K562 (cell line): ENCODE measurements at regions not wholly inside any gene's neighbourhood (a gene's known extent, or its start where the extent isn't known, plus 50 kb on each side); places are given as distances from the start of the nearest gene placed in this dataset.

ENCODE experiments used
- ATAC-seq: fragments of 200-7000 bp; cut with Tn5 transposase; 3 replicates; pipeline ENCODE4 v1.9.1; 2020; ENCODE audit warnings: moderate library complexity
- BruUV-seq: library from RNA; stranded (reverse); fragments of 400-500 nt; replicated peaks from 2 replicates; lab custom pipeline; 2021; lab: Mats Ljungman, UMichigan
- CTCF ChIA-PET: fragments of 300-600 bp; formaldehyde crosslinking; extraction: SDS; loops from one replicate; lab custom pipeline; 2021; ENCODE audit warnings: low intra/inter-chr PET ratio; lab: Yijun Ruan, JAX
- POLR2A ChIA-PET: fragments of 300-600, 350-650 bp; sonication (Branson Sonifier 250); formaldehyde crosslinking; extraction: SDS; loops from one replicate; lab custom pipeline; 2021; ENCODE audit warnings: antibody characterized with exemption, inconsistent platforms; lab: Yijun Ruan, JAX
- DNase-seq, 4 experiments: peaks; one replicate each; pipeline versions ENCODE4 v3.0.0 to v3.0.0-alpha.2; 2011 to 2018; ENCODE audit warnings: low spot score in 3 of 4, mixed read lengths in 3 of 4; ENCODE audit errors: extremely low read depth in 1 of 4
- FAIRE-seq: peaks from 2 replicates; lab custom pipeline; 2011; peaks lifted over from hg19 to GRCh38; lab: Jason Lieb, UNC
- H2AFZ ChIP-seq: 2 replicates; pipeline ENCODE4 v1.6.0; 2011; ENCODE audit warnings: low read depth, low read length, control low read depth, inconsistent platforms
- H3K27ac ChIP-seq: fragments of 200-600 bp; 3 replicates; pipeline ENCODE4 v1.8.0; 2011; ENCODE audit warnings: low read depth, mild to moderate bottlenecking, control low read depth, inconsistent platforms, low read length, moderate library complexity, mixed read lengths; ENCODE audit errors: extremely low read depth
- H3K27me3 ChIP-seq, 2 experiments: fragments of 300-600 bp in 1 of 2; 2 replicates in 1 of 2; 3 replicates in 1 of 2; pipeline versions ENCODE4 v1.6.0 to v1.8.0; 2011; ENCODE audit warnings: inconsistent platforms in 2 of 2, low read length in 2 of 2, mild to moderate bottlenecking in 1 of 2, mixed read lengths in 1 of 2, moderate library complexity in 1 of 2; ENCODE audit not compliant: control insufficient read depth in 2 of 2, insufficient read depth in 2 of 2
- H3K36me3 ChIP-seq: fragments of 300-600 bp; 3 replicates; pipeline ENCODE4 v1.8.0; 2011; ENCODE audit warnings: mild to moderate bottlenecking, low read length, inconsistent platforms; ENCODE audit not compliant: control insufficient read depth, insufficient read depth
- H3K4me1 ChIP-seq, 2 experiments: fragments of 200-600 bp in 1 of 2; replicated peaks in 1 of 2; 2 replicates in 1 of 2; 3 replicates in 1 of 2; pipeline versions ENCODE4 v1.5.1 to v1.8.0; 2011; ENCODE audit warnings: inconsistent platforms in 2 of 2, low read length in 2 of 2, mild to moderate bottlenecking in 1 of 2, mixed read lengths in 1 of 2, moderate library complexity in 1 of 2; ENCODE audit not compliant: control insufficient read depth in 2 of 2, insufficient read depth in 2 of 2
- H3K4me2 ChIP-seq: 2 replicates; pipeline ENCODE4 v1.6.1; 2011; ENCODE audit warnings: low read length, control low read depth, inconsistent platforms, mixed read lengths; ENCODE audit not compliant: insufficient read depth
- H3K4me3 ChIP-seq: fragments of 200-600 bp; sonication (generic), shearing (Covaris generic); 2 replicates; pipeline ENCODE4 v1.5.1; 2016; ENCODE audit warnings: control low read depth, inconsistent platforms
- H3K79me2 ChIP-seq: fragments of 200-600 bp; 3 replicates; pipeline ENCODE4 v1.8.0; 2011; ENCODE audit warnings: low read length, inconsistent platforms; ENCODE audit not compliant: control insufficient read depth, insufficient read depth
- H3K9ac ChIP-seq, 2 experiments: 2 replicates each; pipeline versions ENCODE4 v1.6.0 to v1.6.1; 2011; ENCODE audit warnings: low read depth in 2 of 2, low read length in 2 of 2, control low read depth in 1 of 2, inconsistent platforms in 1 of 2, mild to moderate bottlenecking in 1 of 2, mixed read lengths in 1 of 2; ENCODE audit not compliant: insufficient read depth in 1 of 2
- H3K9me1 ChIP-seq: one replicate; pipeline ENCODE4 v1.6.0; 2011; ENCODE audit warnings: inconsistent platforms, mild to moderate bottlenecking, low read length, moderate library complexity; ENCODE audit not compliant: control insufficient read depth, insufficient read depth
- H3K9me3 ChIP-seq: replicated peaks from 2 replicates; pipeline ENCODE4 v1.5.1; 2011; ENCODE audit warnings: low read depth, low read length, inconsistent platforms; ENCODE audit not compliant: control insufficient read depth, insufficient read depth
- H4K20me1 ChIP-seq: replicated peaks from 2 replicates; pipeline ENCODE4 v1.6.1; 2011; ENCODE audit warnings: low read length, inconsistent platforms, mixed read lengths; ENCODE audit not compliant: control insufficient read depth, insufficient read depth
- ELF2 ChIP-seq: fragments of 250-450 bp; sonication (Bioruptor Pico); IDR thresholded peaks from 2 replicates; pipeline ENCODE4 v1.5.0; 2021; ENCODE audit warnings: mild to moderate bottlenecking
- ESRRB ChIP-seq: fragments of 250-450 bp; sonication (Bioruptor Pico); IDR thresholded peaks from 2 replicates; pipeline ENCODE4 v1.5.0; 2020; ENCODE audit warnings: mild to moderate bottlenecking, moderate library complexity, borderline replicate concordance
- HDGF ChIP-seq: fragments of 450-650 bp; IDR thresholded peaks from 2 replicates; pipeline ENCODE4 v1.6.1; 2016
- HOXB6 ChIP-seq: fragments of 250-450 bp; sonication (Bioruptor Pico); IDR thresholded peaks from 2 replicates; pipeline ENCODE4 v1.5.1; 2022; ENCODE audit warnings: mild to moderate bottlenecking, borderline replicate concordance
- MIER1 ChIP-seq: fragments of 450-650 bp; IDR thresholded peaks from 2 replicates; pipeline ENCODE4 v1.6.1; 2016; ENCODE audit warnings: antibody characterized with exemption, mild to moderate bottlenecking, low read depth
- PML ChIP-seq: IDR thresholded peaks from 2 replicates; pipeline ENCODE4 v1.6.1; 2012; ENCODE audit warnings: low read length, inconsistent platforms
- PTBP1 ChIP-seq: fragments of 200-400 bp; formaldehyde crosslinking; IDR thresholded peaks from 2 replicates; pipeline ENCODE4 v1.6.1; 2017; ENCODE audit warnings: low read depth, low read length
- RBFOX2 ChIP-seq: fragments of 200-400 bp; formaldehyde crosslinking; IDR thresholded peaks from 2 replicates; pipeline ENCODE4 v1.6.1; 2017; ENCODE audit warnings: low read depth, mild to moderate bottlenecking, low read length, moderate library complexity
- SP1 ChIP-seq: sonication (generic); formaldehyde crosslinking; IDR thresholded peaks from 2 replicates; pipeline ENCODE4 v1.8.1; 2022; ENCODE audit warnings: mild to moderate bottlenecking, missing genetic modification reagents
- U2AF2 ChIP-seq: fragments of 200-400 bp; formaldehyde crosslinking; optimal IDR thresholded peaks from 2 replicates; pipeline ENCODE3; 2017; ENCODE audit warnings: low read depth, mild to moderate bottlenecking, low read length
- YBX1 ChIP-seq: fragments of 450-650 bp; IDR thresholded peaks from 2 replicates; pipeline ENCODE4 v1.7.1; 2016; ENCODE audit warnings: mild to moderate bottlenecking
- ZC3H4 ChIP-seq: sonication (generic); formaldehyde crosslinking; IDR thresholded peaks from 2 replicates; pipeline ENCODE4 v1.9.0; 2021; ENCODE audit warnings: missing genetic modification reagents, borderline replicate concordance
- ZNF311 ChIP-seq: fragments of 250-450 bp; sonication (Bioruptor Pico); IDR thresholded peaks from 2 replicates; pipeline ENCODE4 v1.4.0; 2020; ENCODE audit warnings: mild to moderate bottlenecking, moderate library complexity
- ZNF324 ChIP-seq: fragments of 250-450 bp; sonication (Bioruptor Pico); IDR thresholded peaks from 2 replicates; pipeline ENCODE4 v1.4.0; 2020; ENCODE audit warnings: mild to moderate bottlenecking
- WGBS: fragments of 100-300 bp; shearing (Covaris generic); methylation state at CpG from one replicate; pipeline ENCODE4 v1.1.6; 2016; ENCODE audit warnings: low coverage, mixed read lengths; ENCODE audit not compliant: insufficient coverage; ENCODE audit errors: missing lambda C conversion rate; 5-methylcytosine and 5-hydroxymethylcytosine counted together
- in situ Hi-C: fragments of 300-500 bp; cut with MboI; formaldehyde crosslinking; loops from 4 replicates; pipeline ENCODE4 v1.15.0; 2018; ENCODE audit warnings: inconsistent platforms, mixed read lengths
- intact Hi-C: fragments of 100-400 bp; cut with micrococcal nuclease; formaldehyde crosslinking; loops from 2 replicates; pipeline ENCODE4 v1.14.2; 2022
- TF ChIP-seq, protein P1 (sequence below): fragments of 250-450 bp; sonication (Bioruptor Pico); IDR thresholded peaks from 2 replicates; pipeline ENCODE4 v1.5.0; 2022; ENCODE audit warnings: mild to moderate bottlenecking
- TF ChIP-seq, protein P2 (sequence below): sonication (generic); formaldehyde crosslinking; IDR thresholded peaks from 2 replicates; pipeline ENCODE4 v1.8.1; 2022; ENCODE audit warnings: missing genetic modification reagents

DNA sequence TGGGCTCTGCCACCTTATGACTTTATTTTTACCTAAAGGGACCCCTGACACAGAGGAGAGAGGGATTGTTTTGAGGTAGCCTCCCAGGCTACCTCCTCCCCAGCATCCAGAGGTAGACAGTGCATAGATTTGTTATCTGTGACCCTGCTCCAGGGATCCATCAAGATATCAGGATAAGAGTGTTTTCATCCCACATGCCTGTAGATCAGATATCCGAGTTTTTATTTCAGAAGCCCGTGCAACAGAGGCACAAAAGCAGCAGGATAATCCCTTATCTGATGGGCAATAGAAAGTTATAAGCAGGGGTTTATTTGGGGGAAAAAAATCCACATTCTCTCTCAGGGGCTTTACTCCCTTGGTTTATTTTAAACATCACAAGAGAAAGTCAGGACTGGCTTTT lies 117.0 kb upstream of the RPH3A start:
- DNase-seq (no peak), FAIRE-seq (no peak), ATAC-seq (no peak)
- in situ Hi-C loops (no loop called here), intact Hi-C loops (no loop called here)
- POLR2A ChIA-PET, result interaction anchor here (0.6 kb wide), 1 partner anchor 99 kb away, joined by 4 read pairs; no protein-coding TSS in a partner anchor
- Histone ChIP-seq H3K9me1 (no peaks in the 10 kb centered on the region), H3K4me3 (no peak overlapping the region), H4K20me1 (no peaks in the 10 kb centered on the region), H3K9ac (no peak overlapping the region), H3K27ac (no peak overlapping the region), H3K79me2 (no peaks in the 10 kb centered on the region), H3K4me2 (no peak overlapping the region), H3K27me3 (peaks cover 11 to 26% of the 10 kb centered on the region in 2 experiments; a peak in 4 of 5 replicates), H3K4me1 (no peaks in the 10 kb centered on the region), H3K36me3 (no peaks in the 10 kb centered on the region), H3K9me3 (no peaks in the 10 kb centered on the region), H2AFZ (no peak overlapping the region)
- TF ChIP-seq PTBP1 (no peak), MIER1 (no peak)
- CTCF ChIA-PET, result no interaction called here
- WGBS, result 0% methylated on average over 2 of the region's 2 CpGs
- no TSS peak for BruUV-seq

- 0% methylated on average over 4 of the region's 4 CpGs for WGBS
- Histone ChIP-seq H3K4me3 (no peak overlapping the region), H3K4me2 (no peak overlapping the region), H3K27ac (no peak overlapping the region), H3K9me3 (no peaks in the 10 kb centered on the region), H3K27me3 (peaks cover 11 to 37% of the 10 kb centered on the region in 2 experiments; a peak in 4 of 5 replicates), H4K20me1 (no peaks in the 10 kb centered on the region), H3K9me1 (no peaks in the 10 kb centered on the region), H3K36me3 (no peaks in the 10 kb centered on the region), H3K9ac (no peak overlapping the region), H2AFZ (no peak overlapping the region), H3K4me1 (no peaks in the 10 kb centered on the region), H3K79me2 (no peaks in the 10 kb centered on the region)
- POLR2A ChIA-PET, result interaction anchor here (0.6 kb wide), 1 partner anchor 682 kb away, joined by 3 read pairs; no protein-coding TSS in a partner anchor
- in situ Hi-C loops (no loop called here), intact Hi-C loops (no loop called here)
- DNase-seq, result no peak
- no peak for FAIRE-seq
- BruUV-seq, result no TSS peak
- no peak for ATAC-seq
- CTCF ChIA-PET, result no interaction called here
- TF ChIP-seq U2AF2, result no peak
- TF ChIP-seq YBX1, result no peak
- no peak for TF ChIP-seq ELF2 (CRISPR knock-in tag)
- TF ChIP-seq RBFOX2, result no peak
- no peak for TF ChIP-seq ZC3H4 (CRISPR knock-in tag)
- no peak for TF ChIP-seq ZNF324 (CRISPR knock-in tag)
- TF ChIP-seq ZNF311, result no peak
- TF ChIP-seq, protein P1, sequence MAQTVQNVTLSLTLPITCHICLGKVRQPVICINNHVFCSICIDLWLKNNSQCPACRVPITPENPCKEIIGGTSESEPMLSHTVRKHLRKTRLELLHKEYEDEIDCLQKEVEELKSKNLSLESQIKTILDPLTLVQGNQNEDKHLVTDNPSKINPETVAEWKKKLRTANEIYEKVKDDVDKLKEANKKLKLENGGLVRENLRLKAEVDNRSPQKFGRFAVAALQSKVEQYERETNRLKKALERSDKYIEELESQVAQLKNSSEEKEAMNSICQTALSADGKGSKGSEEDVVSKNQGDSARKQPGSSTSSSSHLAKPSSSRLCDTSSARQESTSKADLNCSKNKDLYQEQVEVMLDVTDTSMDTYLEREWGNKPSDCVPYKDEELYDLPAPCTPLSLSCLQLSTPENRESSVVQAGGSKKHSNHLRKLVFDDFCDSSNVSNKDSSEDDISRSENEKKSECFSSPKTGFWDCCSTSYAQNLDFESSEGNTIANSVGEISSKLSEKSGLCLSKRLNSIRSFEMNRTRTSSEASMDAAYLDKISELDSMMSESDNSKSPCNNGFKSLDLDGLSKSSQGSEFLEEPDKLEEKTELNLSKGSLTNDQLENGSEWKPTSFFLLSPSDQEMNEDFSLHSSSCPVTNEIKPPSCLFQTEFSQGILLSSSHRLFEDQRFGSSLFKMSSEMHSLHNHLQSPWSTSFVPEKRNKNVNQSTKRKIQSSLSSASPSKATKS (CRISPR knock-in tag), result no peak
- no peak for TF ChIP-seq PML
- TF ChIP-seq, protein P2, sequence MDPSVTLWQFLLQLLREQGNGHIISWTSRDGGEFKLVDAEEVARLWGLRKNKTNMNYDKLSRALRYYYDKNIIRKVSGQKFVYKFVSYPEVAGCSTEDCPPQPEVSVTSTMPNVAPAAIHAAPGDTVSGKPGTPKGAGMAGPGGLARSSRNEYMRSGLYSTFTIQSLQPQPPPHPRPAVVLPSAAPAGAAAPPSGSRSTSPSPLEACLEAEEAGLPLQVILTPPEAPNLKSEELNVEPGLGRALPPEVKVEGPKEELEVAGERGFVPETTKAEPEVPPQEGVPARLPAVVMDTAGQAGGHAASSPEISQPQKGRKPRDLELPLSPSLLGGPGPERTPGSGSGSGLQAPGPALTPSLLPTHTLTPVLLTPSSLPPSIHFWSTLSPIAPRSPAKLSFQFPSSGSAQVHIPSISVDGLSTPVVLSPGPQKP (CRISPR knock-in tag), result no peak
- TF ChIP-seq HDGF, result no peak
- TF ChIP-seq ESRRB, result no peak
- no peak for TF ChIP-seq SP1 (CRISPR knock-in tag)
- TF ChIP-seq HOXB6 (CRISPR knock-in tag), result no peak
Measured at GRCh38 chr12:112676507-112676906, 115.0 kb upstream of the RPH3A start.
